GM19043 (cell line): ENCODE measurements at regions not wholly inside any gene's neighbourhood (a gene's known extent, or its start where the extent isn't known, plus 50 kb on each side); places are given as distances from the start of the nearest gene placed in this dataset.

Experiments
- ATAC-seq: cut with Tn5 transposase; IDR thresholded peaks from one replicate; pipeline ENCODE4 v1.9.1; 2021; ENCODE audit warnings: low read depth; ENCODE audit not compliant: unreplicated experiment

DNA sequence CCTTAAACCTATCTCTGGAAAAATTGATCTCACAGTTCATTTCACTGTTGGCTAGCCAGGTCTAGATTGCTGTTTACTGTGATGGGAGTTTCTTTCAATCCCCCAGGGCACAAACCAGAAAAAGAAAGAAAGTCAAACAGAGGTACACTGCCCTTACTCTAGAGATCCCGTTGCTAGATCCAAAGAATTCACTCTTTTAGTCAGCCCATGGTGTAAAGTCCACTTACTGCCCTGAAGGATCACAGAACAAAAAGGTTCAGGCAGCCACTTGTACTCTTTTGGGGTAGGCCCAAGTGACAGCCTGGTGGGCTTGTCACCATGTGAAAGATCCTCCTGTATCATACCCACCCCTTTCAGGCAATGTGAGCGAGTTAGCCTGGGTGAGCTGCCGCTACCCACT lies 162.6 kb upstream of the CCDC179 start:
- ATAC-seq = no peak

DNA sequence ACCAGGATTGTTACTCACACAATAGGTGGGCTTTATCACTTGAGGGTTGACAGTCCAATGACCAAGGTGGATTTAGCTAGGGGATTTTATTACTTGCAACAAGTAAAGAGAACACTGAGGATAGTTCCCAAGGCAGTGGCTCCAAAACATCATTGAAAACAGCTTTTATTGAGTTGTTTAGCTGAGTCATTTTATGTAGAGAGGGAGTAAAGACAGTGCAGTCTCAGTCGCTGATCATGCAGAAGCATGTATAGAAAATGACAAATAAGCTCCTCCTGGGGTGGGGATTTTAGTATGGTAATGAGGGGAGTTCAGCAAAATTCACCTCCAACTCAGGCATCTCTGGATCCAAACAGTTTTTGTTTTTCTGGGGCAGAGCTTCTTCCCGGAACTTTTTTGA lies 163.0 kb upstream of the CCDC179 start:
- ATAC-seq = no peak

DNA sequence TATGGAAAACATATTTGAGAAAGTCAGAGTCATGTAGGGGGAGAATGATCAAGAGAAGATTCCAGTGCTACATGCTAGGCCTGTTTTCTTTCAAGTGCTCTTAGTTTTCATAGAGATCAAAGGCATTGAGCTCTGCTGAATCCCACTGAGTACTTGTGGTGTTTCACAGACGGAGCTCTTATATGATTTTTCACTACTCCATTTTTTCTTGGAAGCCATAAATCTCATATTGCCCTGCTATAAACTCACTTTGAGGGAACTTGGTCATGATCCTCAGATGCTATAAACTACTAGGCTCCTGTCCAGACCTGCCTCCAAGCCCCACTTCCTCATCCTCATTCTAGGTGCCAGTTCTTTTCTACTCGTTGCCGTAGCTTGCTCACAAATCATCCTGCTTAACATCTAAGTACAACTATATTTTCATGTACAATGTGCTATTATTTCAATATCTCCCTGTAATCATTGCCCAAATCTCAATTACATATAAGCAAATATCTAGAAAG lies 180.8 kb upstream of the CCDC179 start:
- no peak for ATAC-seq

DNA sequence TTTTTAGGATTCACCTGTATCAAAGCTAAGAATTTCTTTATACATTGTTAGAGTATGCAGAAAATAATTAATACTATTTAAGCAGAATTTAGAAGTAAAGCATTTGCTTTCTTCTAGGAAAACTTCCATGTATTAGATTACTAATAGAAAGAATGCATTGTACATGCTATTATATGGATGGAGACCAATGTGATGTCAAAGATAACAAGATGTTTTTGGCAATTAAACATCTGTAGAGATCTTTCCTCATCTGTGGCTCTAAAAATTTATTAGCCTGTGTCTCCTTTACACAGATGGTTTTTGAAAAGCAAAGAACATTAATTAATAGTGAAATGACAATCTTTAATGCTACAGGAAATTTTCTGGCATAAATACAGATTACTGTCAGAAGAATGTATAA lies 198.4 kb upstream of the CCDC179 start:
- ATAC-seq = no peak

GRCh38 chr11:23063276-23063675 lies 203.0 kb upstream of the CCDC179 start:
- ATAC-seq = no peak

GRCh38 chr11:23078289-23078971 lies 218.2 kb upstream of the CCDC179 start:
- ATAC-seq = peak; percentile 80

DNA sequence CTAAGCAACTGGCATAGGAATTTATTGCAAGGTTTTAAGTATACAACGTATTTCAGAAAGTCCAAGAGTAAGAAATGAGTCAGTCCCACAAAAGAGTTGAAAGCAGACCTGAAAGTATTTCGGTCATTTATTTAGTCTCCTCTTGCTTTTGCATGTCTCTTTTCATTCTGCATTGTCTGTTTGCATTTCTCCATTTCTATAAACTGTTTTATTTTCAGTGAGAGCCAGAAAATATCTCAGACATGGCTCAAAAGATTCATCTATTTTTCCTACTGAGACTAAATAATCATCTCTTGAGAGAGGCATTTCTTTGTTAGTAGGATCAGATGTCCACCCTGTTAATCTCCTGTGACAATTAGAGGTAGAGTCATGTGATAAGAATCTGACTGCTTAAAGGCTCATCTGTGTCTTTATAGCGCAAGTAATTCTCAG lies 219.1 kb upstream of the CCDC179 start:
- ATAC-seq = peak; percentile 80

DNA sequence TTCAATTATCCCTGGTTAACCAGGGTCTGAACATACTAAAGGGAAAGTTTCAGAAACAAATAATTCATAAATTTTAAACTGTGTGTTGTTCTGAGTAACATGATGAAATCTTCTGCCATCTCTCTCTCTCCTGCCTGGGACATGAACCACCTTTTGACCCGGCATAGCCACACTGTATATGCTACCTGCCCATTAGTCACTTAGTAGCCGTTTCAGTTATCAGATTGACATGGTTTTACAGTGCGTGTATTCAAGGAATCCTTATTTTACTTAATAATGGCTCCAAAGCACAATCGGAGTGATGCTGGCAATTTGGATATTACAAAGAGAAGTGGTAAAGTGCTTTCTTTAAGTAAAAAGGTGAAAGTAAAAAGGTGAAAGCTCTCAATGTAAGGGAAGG lies 227.1 kb upstream of the CCDC179 start:
- no peak for ATAC-seq

GRCh38 chr11:23090659-23091058 lies 230.4 kb upstream of the CCDC179 start:
- ATAC-seq = no peak

DNA sequence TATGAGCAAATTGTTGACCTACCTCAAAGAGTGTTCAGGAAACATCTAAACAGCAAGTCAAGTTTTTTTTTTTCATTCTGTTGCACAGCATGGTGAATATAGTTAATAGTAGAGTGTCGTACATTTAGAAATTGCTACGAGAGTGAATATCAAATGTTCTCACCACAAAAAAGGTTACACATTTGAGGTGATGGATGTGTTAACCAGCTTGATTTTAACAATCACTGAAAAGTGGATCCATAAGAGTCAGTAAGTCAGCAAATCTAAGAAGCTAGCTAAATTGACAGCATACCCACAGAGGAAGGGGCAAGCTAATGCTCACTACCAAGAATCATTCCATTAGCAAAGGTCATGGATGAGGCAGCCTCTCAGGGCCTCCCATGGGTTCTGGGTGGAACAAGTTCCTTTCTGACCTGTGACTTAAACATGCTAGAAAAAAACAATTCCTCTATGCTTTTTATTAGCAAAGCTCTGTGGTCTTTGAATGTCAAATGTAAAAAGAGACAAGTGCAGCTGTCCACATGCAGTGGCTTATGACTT lies 235.4 kb upstream of the CCDC179 start:
- ATAC-seq = no peak

- ATAC-seq = peak; percentile 80
Observed at GRCh38 chr11:23097891-23098290, 237.6 kb upstream of the CCDC179 start.

GRCh38 chr11:23099256-23099655 lies 239.0 kb upstream of the CCDC179 start:
- no peak for ATAC-seq

GRCh38 chr11:23100726-23101125 lies 240.5 kb upstream of the CCDC179 start:
- no peak for ATAC-seq

DNA sequence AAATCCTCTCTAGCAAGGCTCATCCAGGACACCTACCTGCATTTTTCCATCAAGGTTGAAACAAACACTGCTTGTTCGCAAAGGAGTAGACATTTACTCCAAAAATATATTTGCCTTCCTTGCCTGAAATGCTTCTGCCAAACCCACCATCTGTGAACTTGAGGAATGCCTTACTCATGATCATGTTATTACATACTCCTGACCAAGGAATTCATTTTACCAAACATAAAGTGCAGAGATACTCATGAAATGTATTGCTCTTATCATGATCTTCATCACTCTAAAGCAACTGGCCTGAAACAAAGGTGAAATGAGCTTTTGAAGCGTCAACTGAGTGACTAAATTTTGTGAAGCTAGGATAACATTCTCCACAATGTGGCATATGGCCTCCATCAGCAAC lies 243.1 kb upstream of the CCDC179 start:
- no peak for ATAC-seq

DNA sequence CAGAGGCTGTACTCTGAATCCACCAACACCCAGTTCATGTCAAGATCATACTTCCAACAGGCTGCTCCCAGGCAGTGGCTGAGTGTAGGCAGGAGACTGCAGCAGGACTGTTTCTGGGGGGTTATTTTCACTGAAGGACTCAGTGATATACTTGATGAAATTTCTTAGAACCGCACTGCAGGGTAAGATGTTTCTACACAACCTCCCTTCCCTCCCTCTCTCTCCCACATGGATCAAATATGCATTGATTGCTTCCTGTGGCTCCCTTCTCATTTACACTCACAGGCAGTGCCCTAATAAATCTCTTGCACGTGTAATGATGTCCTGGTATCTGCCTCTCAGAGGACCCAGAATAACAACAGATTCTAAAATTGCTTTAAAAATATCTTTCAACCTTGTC lies 251.3 kb upstream of the CCDC179 start:
- no peak for ATAC-seq

- ATAC-seq = no peak
Observed at GRCh38 chr11:23112390-23112789, 252.1 kb upstream of the CCDC179 start.

DNA sequence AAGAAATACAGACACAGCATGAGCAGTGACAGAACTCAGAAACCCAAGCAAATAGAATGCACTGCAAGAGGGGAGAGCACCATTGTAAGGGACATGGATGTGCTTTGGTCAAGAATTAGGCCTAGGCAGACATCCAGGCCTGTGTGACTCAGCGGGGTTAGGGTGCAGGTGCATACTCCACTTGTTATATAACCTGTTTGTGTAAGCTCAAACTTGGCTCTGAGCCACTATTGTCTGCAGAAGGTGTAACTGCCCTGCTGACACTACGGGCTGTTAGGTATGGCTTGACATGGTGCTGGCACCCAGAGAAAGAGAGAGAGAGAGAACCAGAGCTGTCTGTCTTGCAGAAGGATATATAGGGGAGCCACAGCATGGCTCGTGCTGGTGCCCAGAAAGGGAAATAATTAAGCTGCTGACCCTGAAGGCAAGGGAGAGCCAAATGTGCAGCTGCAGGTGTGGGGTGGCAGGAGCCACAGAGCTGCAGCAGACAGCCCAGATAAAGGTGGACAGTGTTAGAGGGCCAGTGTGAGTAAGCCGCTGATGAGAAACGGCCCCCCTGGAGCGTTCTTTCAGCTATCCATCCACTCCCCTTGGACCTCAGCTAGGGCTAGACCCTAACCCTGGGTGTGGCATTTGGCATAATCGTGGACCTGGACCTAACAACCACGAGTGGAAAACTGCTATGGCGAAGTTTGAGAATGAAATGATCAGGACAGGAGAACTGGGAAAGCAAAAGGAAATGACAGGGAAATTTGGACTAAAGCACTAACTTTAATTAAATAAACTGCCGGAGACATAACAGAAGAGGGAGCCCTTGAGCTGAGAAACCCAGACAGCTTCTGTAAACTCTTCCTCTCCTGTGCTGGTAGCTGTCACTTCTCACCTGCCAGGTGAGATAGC lies 253.0 kb upstream of the CCDC179 start:
- ATAC-seq = peak; percentile 60

- ATAC-seq = no peak
Observed at GRCh38 chr11:23113887-23114216, 253.6 kb upstream of the CCDC179 start.

- ATAC-seq = no peak
Observed at GRCh38 chr11:23123753-23124152, 263.5 kb upstream of the CCDC179 start.

DNA sequence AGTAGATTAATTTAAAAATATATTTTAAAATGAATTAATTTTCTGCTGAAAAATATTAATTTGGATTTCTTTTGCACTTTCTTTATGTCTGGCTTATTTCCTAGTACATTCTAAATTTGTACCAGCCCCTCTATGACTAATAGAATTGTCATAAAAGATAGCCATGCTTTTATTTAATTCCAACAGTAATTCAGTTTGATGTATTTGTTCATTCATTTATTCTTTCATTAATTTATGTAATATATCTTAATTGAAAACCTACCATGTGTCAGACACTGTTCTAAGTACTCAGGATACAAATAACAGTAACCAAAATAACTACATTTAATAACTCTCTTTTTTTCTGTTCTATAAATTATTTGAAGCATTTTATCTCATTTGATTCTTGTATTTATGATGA lies 264.0 kb upstream of the CCDC179 start:
- ATAC-seq = no peak

DNA sequence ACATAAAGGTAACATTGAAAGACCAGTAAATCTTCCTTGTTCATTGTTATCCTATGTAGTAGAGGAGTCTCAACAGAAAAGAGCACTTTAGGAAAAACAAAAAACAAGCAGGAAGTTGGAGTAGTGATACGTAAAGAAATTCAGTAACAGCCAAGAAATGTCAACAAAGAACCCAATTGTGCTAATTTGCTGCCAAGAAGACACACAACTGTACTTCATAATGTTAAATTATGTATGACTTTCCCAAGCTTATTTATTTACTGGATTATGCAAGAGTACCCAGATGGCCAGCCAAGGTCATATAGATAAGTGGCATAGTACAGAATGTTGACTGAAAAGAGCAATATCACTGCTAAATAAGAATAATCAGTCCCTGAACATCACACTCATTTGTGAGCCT lies 264.7 kb upstream of the CCDC179 start:
- no peak for ATAC-seq

DNA sequence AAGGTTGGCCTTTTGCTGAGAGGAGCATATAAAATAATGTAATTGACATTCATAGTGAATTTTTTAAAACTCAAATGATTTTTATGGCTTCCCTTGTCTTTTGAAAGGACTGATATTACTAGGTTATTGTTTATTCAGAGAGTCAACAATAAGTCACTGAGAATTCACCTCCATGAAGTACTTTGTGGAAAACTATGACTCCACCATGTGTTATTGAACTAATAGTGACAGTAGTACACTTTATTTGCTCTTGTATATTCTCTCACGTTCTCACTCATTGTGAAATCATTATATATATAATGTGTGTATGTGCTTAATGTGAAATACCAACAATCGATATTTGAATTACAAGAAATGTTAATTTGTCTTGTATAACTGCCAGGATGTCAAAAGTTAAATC lies 267.4 kb upstream of the CCDC179 start:
- ATAC-seq = no peak
